Liver (tissue), 7 donors: ENCODE measurements at regions not wholly inside any gene's neighbourhood (a gene's known extent, or its start where the extent isn't known, plus 50 kb on each side); places are given as distances from the start of the nearest gene placed in this dataset.

Experiments used
- DNase-seq: peaks from one replicate; pipeline ENCODE4 v3.0.0-alpha.2; 2017; ENCODE audit warnings: low spot score
- H3K27ac ChIP-seq, 2 donors: one replicate each; pipeline ENCODE4 v1.7.0; 2013; ENCODE audit warnings: inconsistent platforms in 2 of 2, low read length in 2 of 2, control low read depth in 1 of 2, low read depth in 1 of 2, mild to moderate bottlenecking in 1 of 2
- H3K27me3 ChIP-seq, 4 donors: one replicate each; pipeline versions ENCODE4 v1.6.1 to v1.7.0; 2013; ENCODE audit warnings: low read length in 3 of 4, inconsistent platforms in 1 of 4, mild to moderate bottlenecking in 1 of 4, moderate library complexity in 1 of 4; ENCODE audit not compliant: control insufficient read depth in 4 of 4, insufficient read depth in 4 of 4
- H3K36me3 ChIP-seq, 4 donors: one replicate each; pipeline versions ENCODE4 v1.6.1 to v1.7.0; 2013; ENCODE audit warnings: low read length in 3 of 4, mild to moderate bottlenecking in 3 of 4, low read depth in 1 of 4, moderate library complexity in 1 of 4; ENCODE audit not compliant: control insufficient read depth in 4 of 4, insufficient read depth in 3 of 4
- H3K4me1 ChIP-seq, 4 donors: one replicate each; pipeline versions ENCODE4 v1.6.1 to v1.7.0; 2013; ENCODE audit warnings: low read length in 3 of 4, mild to moderate bottlenecking in 3 of 4, moderate library complexity in 1 of 4; ENCODE audit not compliant: control insufficient read depth in 4 of 4, insufficient read depth in 4 of 4
- H3K4me3 ChIP-seq, 3 donors: one replicate each; pipeline versions ENCODE4 v1.6.1 to v1.7.0; 2013; ENCODE audit warnings: low read length in 3 of 3, control low read depth in 1 of 3, low read depth in 1 of 3, mild to moderate bottlenecking in 1 of 3
- H3K9ac ChIP-seq, 2 donors: one replicate each; pipeline ENCODE4 v1.7.0; 2013; ENCODE audit warnings: low read length in 2 of 2, mild to moderate bottlenecking in 2 of 2, moderate library complexity in 2 of 2, control low read depth in 1 of 2, low read depth in 1 of 2
- H3K9me3 ChIP-seq, 4 donors: one replicate each; pipeline versions ENCODE4 v1.6.1 to v1.7.0; 2013; ENCODE audit warnings: low read length in 3 of 4; ENCODE audit not compliant: control insufficient read depth in 4 of 4
- FOXA1 ChIP-seq: IDR thresholded peaks from 2 replicates; pipeline ENCODE4 v1.6.1; 2016; ENCODE audit warnings: antibody characterized with exemption
- HNF4A ChIP-seq, 2 donors: conservative IDR thresholded peaks; 2 replicates each; pipeline ENCODE4 v1.6.1; 2016; ENCODE audit warnings: antibody characterized with exemption in 2 of 2, mild to moderate bottlenecking in 2 of 2
- HNF4G ChIP-seq: IDR thresholded peaks from 2 replicates; pipeline ENCODE4 v1.6.1; 2016; ENCODE audit warnings: antibody characterized with exemption
- JUND ChIP-seq, 2 donors: IDR thresholded peaks; 2 replicates each; pipeline ENCODE4 v1.6.1; 2016; ENCODE audit warnings: antibody characterized with exemption in 2 of 2
- NR2F2 ChIP-seq: IDR thresholded peaks from 2 replicates; pipeline ENCODE4 v1.6.1; 2016; ENCODE audit warnings: antibody characterized with exemption
- REST ChIP-seq: IDR thresholded peaks from 2 replicates; pipeline ENCODE4 v1.6.1; 2016; ENCODE audit warnings: antibody characterized with exemption, mild to moderate bottlenecking
- RXRA ChIP-seq, 2 donors: IDR thresholded peaks; 2 replicates each; pipeline ENCODE4 v1.6.1; 2017 to 2018; ENCODE audit warnings: antibody characterized with exemption in 2 of 2, mild to moderate bottlenecking in 1 of 2
- SP1 ChIP-seq: IDR thresholded peaks from 2 replicates; pipeline ENCODE4 v1.6.1; 2018; ENCODE audit warnings: antibody characterized with exemption, mild to moderate bottlenecking
- ZBTB33 ChIP-seq: IDR thresholded peaks from 2 replicates; pipeline ENCODE4 v1.6.1; 2016; ENCODE audit warnings: antibody characterized with exemption
- WGBS: extraction: QIAGEN DNeasy Blood & Tissue Kit; methylation state at CpG from one replicate; pipeline ENCODE4 v1.1.7; 2013; 5-methylcytosine and 5-hydroxymethylcytosine counted together
- TF ChIP-seq, protein P1 (sequence below): IDR thresholded peaks from 2 replicates; pipeline ENCODE4 v1.6.1; 2016; ENCODE audit warnings: antibody characterized with exemption
- donor health status: healthy.
- donor health status: healthy.
- donor health status: healthy.
- donor health status: healthy.

GRCh38 chr15:61712129-61712759 lies 348.0 kb downstream of the VPS13C start:
- Histone ChIP-seq H3K36me3 (no peaks in the 10 kb centered on the region), H3K4me1 (no peaks in the 10 kb centered on the region), H3K27ac (no peak overlapping the region), H3K4me3 (no peak overlapping the region), H3K27me3 (no peaks in the 10 kb centered on the region), H3K9me3 (no peaks in the 10 kb centered on the region), H3K9ac (no peak overlapping the region)
- 96% methylated on average over 4 of the region's 4 CpGs for WGBS
- no peak for DNase-seq
- TF ChIP-seq SP1: no peak
- TF ChIP-seq ZBTB33: no peak
- TF ChIP-seq, protein P1, sequence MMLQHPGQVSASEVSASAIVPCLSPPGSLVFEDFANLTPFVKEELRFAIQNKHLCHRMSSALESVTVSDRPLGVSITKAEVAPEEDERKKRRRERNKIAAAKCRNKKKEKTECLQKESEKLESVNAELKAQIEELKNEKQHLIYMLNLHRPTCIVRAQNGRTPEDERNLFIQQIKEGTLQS: no peak
- no peak for TF ChIP-seq REST
- TF ChIP-seq FOXA1: no peak
- no peak for TF ChIP-seq RXRA (IDR thresholded peaks at IDR 0.05)
- no peak for TF ChIP-seq NR2F2

GRCh38 chr15:61702224-61703020 lies 357.8 kb downstream of the VPS13C start:
- Histone ChIP-seq H3K4me3 (no peak overlapping the region), H3K27ac (no peak overlapping the region), H3K4me1 (no peaks in the 10 kb centered on the region), H3K36me3 (no peaks in the 10 kb centered on the region), H3K9me3 (no peaks in the 10 kb centered on the region), H3K27me3 (no peaks in the 10 kb centered on the region), H3K9ac (no peak overlapping the region)
- TF ChIP-seq ZBTB33: no peak
- TF ChIP-seq JUND (IDR thresholded peaks at IDR 0.05): no peak
- TF ChIP-seq HNF4A (conservative IDR thresholded peaks at IDR 0.05): no peak
- no peak for TF ChIP-seq HNF4G
- DNase-seq: no peak
- 56% methylated on average over 3 of the region's 3 CpGs for WGBS
